ENCODE measurements at regions not wholly inside any gene's neighbourhood (a gene's known extent, or its start where the extent isn't known, plus 50 kb on each side); places are given as distances from the start of the nearest gene placed in this dataset.

DNA sequence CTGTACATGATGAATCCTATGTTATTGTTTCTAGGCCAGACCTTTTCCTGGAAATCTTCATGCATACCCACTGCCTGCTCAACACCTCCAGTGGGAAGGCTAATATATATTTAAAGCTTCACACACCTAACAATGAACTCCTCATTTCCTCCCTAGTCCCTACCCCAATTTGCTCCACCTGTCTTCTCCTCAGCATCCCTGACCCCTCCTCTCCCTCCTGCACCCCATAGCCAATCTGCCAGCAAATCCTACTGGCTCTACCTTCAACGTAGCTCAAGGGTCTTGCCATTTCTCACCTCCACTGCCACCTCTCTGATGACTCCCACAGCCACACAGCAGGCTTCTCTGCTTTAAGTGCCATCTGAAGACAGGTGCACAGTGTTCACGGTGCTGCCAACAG is 215.6 kb upstream of the WSB1 start:
- TF ChIP-seq CTCF (IDR thresholded peaks at IDR 0.05; ENCODE audit: low read depth, low read length, poor library complexity, severe bottlenecking), result no peak
- TF ChIP-seq EZH2phosphoT487 (IDR thresholded peaks at IDR 0.05; ENCODE audit: borderline replicate concordance, low read length), result no peak
